ENCODE measurements at regions not wholly inside any gene's neighbourhood (a gene's known extent, or its start where the extent isn't known, plus 50 kb on each side); places are given as distances from the start of the nearest gene placed in this dataset.
A peak's percentile ranks its signal among the peaks of the same experiment; 100 is the strongest.

DNA sequence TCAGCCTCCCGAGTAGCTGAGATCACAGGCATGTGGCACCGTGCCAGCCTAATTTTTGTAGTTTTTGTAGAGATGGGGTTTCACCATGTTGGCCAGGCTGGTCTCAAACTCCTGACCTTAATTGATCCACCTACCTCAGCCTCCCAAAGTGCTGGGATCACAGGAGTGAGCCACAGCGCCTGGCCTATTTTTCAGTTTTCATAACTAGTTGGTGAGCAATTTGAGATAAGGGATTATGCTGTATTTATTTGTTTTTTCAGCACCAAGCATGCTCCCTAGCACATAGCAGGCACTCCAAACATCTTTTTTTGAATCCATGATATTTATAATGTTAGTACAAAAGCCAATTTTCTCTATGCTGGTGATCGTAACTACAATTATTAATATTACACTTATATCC is 541.2 kb downstream of the SNAPC1 start:
- no peaks in the 10 kb centered on the region for H3K27me3 ChIP-seq (ENCODE audit: control insufficient read depth, insufficient read depth, low read length)
- no peak overlapping the region for H3K27ac ChIP-seq (ENCODE audit: insufficient read depth, low read length)
- no peak overlapping the region for H3K9ac ChIP-seq (ENCODE audit: insufficient read depth, low read length)
- TF ChIP-seq EZH2 (IDR thresholded peaks at IDR 0.05; ENCODE audit: low read length, missing control alignments) = no peak
- TF ChIP-seq, protein P1, sequence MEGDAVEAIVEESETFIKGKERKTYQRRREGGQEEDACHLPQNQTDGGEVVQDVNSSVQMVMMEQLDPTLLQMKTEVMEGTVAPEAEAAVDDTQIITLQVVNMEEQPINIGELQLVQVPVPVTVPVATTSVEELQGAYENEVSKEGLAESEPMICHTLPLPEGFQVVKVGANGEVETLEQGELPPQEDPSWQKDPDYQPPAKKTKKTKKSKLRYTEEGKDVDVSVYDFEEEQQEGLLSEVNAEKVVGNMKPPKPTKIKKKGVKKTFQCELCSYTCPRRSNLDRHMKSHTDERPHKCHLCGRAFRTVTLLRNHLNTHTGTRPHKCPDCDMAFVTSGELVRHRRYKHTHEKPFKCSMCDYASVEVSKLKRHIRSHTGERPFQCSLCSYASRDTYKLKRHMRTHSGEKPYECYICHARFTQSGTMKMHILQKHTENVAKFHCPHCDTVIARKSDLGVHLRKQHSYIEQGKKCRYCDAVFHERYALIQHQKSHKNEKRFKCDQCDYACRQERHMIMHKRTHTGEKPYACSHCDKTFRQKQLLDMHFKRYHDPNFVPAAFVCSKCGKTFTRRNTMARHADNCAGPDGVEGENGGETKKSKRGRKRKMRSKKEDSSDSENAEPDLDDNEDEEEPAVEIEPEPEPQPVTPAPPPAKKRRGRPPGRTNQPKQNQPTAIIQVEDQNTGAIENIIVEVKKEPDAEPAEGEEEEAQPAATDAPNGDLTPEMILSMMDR (conservative IDR thresholded peaks at IDR 0.05 in 1 of 2, IDR thresholded peaks at IDR 0.05 in 1 of 2; ENCODE audit: low read depth in 1 of 2, low read length in 2 of 2) = no peak
- DNase-seq (ENCODE audit: low read depth in 2 of 2) = peak in 1 of 2 donors; percentile 21
- H3K4me3 ChIP-seq (replicated peaks in 1 of 4; ENCODE audit: control extremely low read depth in 1 of 4, insufficient read depth in 1 of 4, low read depth in 3 of 4, low read length in 4 of 4) = no peak overlapping the region
- H2AFZ ChIP-seq (ENCODE audit: low read length) = no peak overlapping the region
- H3K4me1 ChIP-seq (ENCODE audit: control insufficient read depth, extremely low read depth, insufficient read depth, low read length) = no peaks in the 10 kb centered on the region
- no peaks in the 10 kb centered on the region for H3K79me2 ChIP-seq (ENCODE audit: control insufficient read depth, insufficient read depth, low read length)
- H4K20me1 ChIP-seq (ENCODE audit: control insufficient read depth, extremely low read depth, insufficient read depth, low read length) = no peaks in the 10 kb centered on the region
- H3K36me3 ChIP-seq (ENCODE audit: control insufficient read depth, insufficient read depth, low read length) = no peaks in the 10 kb centered on the region
- no peaks in the 10 kb centered on the region for H3K9me3 ChIP-seq (ENCODE audit: control insufficient read depth, insufficient read depth, low read depth, low read length)
- no peak overlapping the region for H3K4me2 ChIP-seq (ENCODE audit: extremely low read depth, insufficient read depth, low read length)

DNA sequence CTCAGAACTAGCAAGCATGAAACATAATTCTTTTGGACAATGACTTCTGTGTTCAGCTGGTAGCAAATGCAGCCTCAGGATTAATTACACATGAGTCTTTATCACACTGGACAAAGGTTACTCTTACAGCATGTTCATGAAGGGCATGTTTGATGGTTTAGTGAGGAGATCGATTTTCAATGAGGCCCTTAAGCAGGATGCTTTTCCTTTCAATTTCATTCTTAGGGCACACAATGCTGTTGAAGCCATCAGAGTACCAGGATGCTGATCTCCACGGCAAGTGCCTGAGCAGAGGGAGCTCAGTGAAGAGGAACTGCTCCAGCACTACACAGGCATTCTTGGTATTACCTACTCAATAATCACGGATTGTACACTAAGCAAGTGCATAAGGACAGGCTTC is 542.0 kb downstream of the SNAPC1 start:
- H4K20me1 ChIP-seq (ENCODE audit: control insufficient read depth, extremely low read depth, insufficient read depth, low read length) = no peaks in the 10 kb centered on the region
- TF ChIP-seq EZH2 (IDR thresholded peaks at IDR 0.05; ENCODE audit: low read length, missing control alignments) = no peak
- TF ChIP-seq, protein P1 (conservative IDR thresholded peaks at IDR 0.05 in 1 of 2, IDR thresholded peaks at IDR 0.05 in 1 of 2; ENCODE audit: low read depth in 1 of 2, low read length in 2 of 2) = no peak

DNA sequence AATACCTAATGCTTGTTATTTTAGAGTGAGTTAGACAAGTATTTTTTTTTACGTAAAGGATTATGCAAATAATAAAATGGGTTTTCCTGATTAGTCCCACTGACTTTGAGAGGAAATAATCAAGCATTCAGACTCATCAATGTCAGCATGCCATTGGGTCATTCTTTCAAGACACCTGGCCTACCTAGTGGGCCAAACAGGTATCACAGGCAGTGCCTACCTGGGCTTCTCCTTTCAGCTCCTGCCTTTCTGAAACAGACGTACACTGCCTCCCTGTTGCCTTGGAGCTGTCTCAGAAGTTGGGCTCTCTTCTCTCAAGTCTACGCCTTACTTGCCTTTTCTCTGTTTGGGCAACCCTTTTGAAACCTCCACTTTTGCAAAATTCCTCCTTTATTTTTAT is 545.6 kb downstream of the SNAPC1 start:
- Histone ChIP-seq H3K9ac (ENCODE audit: insufficient read depth, low read length) (no peak overlapping the region), H3K36me3 (ENCODE audit: control insufficient read depth, insufficient read depth, low read length) (no peaks in the 10 kb centered on the region), H3K27ac (ENCODE audit: insufficient read depth, low read length) (no peak overlapping the region), H3K79me2 (ENCODE audit: control insufficient read depth, insufficient read depth, low read length) (no peaks in the 10 kb centered on the region), H3K9me3 (ENCODE audit: control insufficient read depth, insufficient read depth, low read depth, low read length) (no peaks in the 10 kb centered on the region), H3K4me3 (replicated peaks in 1 of 4; ENCODE audit: control extremely low read depth in 1 of 4, insufficient read depth in 1 of 4, low read depth in 3 of 4, low read length in 4 of 4) (no peak overlapping the region), H3K27me3 (ENCODE audit: control insufficient read depth, insufficient read depth, low read length) (no peaks in the 10 kb centered on the region), H4K20me1 (ENCODE audit: control insufficient read depth, extremely low read depth, insufficient read depth, low read length) (no peaks in the 10 kb centered on the region), H3K4me1 (ENCODE audit: control insufficient read depth, extremely low read depth, insufficient read depth, low read length) (no peaks in the 10 kb centered on the region), H3K4me2 (ENCODE audit: extremely low read depth, insufficient read depth, low read length) (no peak overlapping the region), H2AFZ (ENCODE audit: low read length) (no peak overlapping the region)
- TF ChIP-seq, protein P1 (conservative IDR thresholded peaks at IDR 0.05 in 1 of 2, IDR thresholded peaks at IDR 0.05 in 1 of 2; ENCODE audit: low read depth in 1 of 2, low read length in 2 of 2) = no peak
- TF ChIP-seq EZH2 (IDR thresholded peaks at IDR 0.05; ENCODE audit: low read length, missing control alignments) = no peak
- no peak for DNase-seq (ENCODE audit: low read depth in 2 of 2)

More for the DNA sequence above, 542.0 kb downstream of the SNAPC1 start:
- H3K27ac ChIP-seq (ENCODE audit: insufficient read depth, low read length) = no peak overlapping the region
- no peaks in the 10 kb centered on the region for H3K9me3 ChIP-seq (ENCODE audit: control insufficient read depth, insufficient read depth, low read depth, low read length)
- H3K27me3 ChIP-seq (ENCODE audit: control insufficient read depth, insufficient read depth, low read length) = no peaks in the 10 kb centered on the region
- H3K4me2 ChIP-seq (ENCODE audit: extremely low read depth, insufficient read depth, low read length) = no peak overlapping the region
- no peak overlapping the region for H2AFZ ChIP-seq (ENCODE audit: low read length)
- no peak overlapping the region for H3K4me3 ChIP-seq (replicated peaks in 1 of 4; ENCODE audit: control extremely low read depth in 1 of 4, insufficient read depth in 1 of 4, low read depth in 3 of 4, low read length in 4 of 4)
- H3K4me1 ChIP-seq (ENCODE audit: control insufficient read depth, extremely low read depth, insufficient read depth, low read length) = no peaks in the 10 kb centered on the region
- DNase-seq (ENCODE audit: low read depth in 2 of 2) = no peak
- H3K36me3 ChIP-seq (ENCODE audit: control insufficient read depth, insufficient read depth, low read length) = no peaks in the 10 kb centered on the region
- no peak overlapping the region for H3K9ac ChIP-seq (ENCODE audit: insufficient read depth, low read length)
- no peaks in the 10 kb centered on the region for H3K79me2 ChIP-seq (ENCODE audit: control insufficient read depth, insufficient read depth, low read length)

All from fibroblast of lung (primary cell).